ENCODE measurements at regions not wholly inside any gene's neighbourhood (a gene's known extent, or its start where the extent isn't known, plus 50 kb on each side); places are given as distances from the start of the nearest gene placed in this dataset.

DNA sequence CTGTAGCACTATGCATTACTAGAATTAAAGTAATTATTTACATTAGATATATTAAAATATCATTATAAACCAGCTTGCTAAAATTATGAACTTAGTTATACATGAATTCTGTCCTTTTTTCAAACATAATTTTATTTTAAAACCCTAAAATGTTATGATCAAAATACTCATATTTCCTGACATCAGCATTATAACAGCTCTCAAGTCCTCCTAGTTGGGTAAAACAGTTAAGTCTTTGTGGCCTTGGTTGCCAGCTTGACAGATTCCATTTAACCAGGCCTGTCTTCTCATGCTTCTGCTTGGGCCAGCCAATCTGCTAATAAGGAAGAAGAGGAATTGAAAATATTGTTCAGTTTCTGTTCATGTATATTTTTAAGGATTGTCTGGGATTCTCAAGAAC is 147.9 kb upstream of the SLC35B3 start:
- TF ChIP-seq POLR2A (IDR thresholded peaks at IDR 0.05; ENCODE audit: low read length): no peak
- no peak for TF ChIP-seq GATA1 (IDR thresholded peaks at IDR 0.05; ENCODE audit: low read depth, low read length)
